ENCODE measurements at regions not wholly inside any gene's neighbourhood (a gene's known extent, or its start where the extent isn't known, plus 50 kb on each side); places are given as distances from the start of the nearest gene placed in this dataset.

DNA sequence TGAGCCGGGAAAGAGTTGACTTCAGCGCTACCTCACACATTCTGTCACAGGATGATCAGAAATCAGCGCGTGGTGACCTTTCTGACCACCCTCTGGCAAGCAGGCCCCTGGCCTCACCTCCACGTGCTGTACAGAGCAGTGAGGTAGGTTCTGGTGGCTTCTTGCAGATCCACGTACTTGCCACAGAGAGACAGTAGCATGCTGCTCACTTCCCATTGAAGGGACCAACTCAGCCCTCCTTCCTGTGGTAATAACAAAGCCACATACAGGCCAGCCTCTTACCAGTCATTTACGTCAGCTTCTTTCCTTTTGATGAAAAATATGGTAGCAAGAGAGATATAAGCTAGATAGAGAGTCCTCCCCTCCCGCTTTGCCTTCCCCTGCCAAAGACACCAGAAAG is 200.7 kb downstream of the CHRM3 start:
- Histone ChIP-seq H3K4me3 (ENCODE audit: control insufficient read depth in 2 of 3, extremely low read depth in 1 of 3, insufficient read depth in 2 of 3, low read depth in 1 of 3, low read length in 3 of 3) (no peak overlapping the region), H3K27me3 (ENCODE audit: control insufficient read depth, extremely low read depth, insufficient read depth, low read length) (no peaks in the 10 kb centered on the region), H4K20me1 (ENCODE audit: control insufficient read depth, extremely low read depth, insufficient read depth, low read length) (no peaks in the 10 kb centered on the region), H3K79me2 (ENCODE audit: control insufficient read depth, insufficient read depth, low read length) (no peaks in the 10 kb centered on the region), H3K9me1 (ENCODE audit: control insufficient read depth, extremely low read depth, insufficient read depth, low read length) (no peaks in the 10 kb centered on the region), H3K4me1 (ENCODE audit: control insufficient read depth, extremely low read depth, insufficient read depth, low read length) (no peaks in the 10 kb centered on the region), H3K36me3 (ENCODE audit: control insufficient read depth in 2 of 2, extremely low read depth in 1 of 2, insufficient read depth in 2 of 2, low read length in 2 of 2) (no peaks in the 10 kb centered on the region), H3K4me2 (ENCODE audit: control insufficient read depth, extremely low read depth, insufficient read depth, low read depth, low read length) (no peak overlapping the region), H3K9me3 (ENCODE audit: control insufficient read depth, low read depth, low read length) (no peaks in the 10 kb centered on the region), H3K27ac (ENCODE audit: control insufficient read depth, insufficient read depth, low read length) (no peak overlapping the region), H3K9ac (ENCODE audit: control insufficient read depth, extremely low read depth, insufficient read depth, low read length) (no peak overlapping the region), H2AFZ (ENCODE audit: control insufficient read depth, low read length) (no peak overlapping the region)
- FAIRE-seq (no peak), DNase-seq (ENCODE audit: low read depth, low spot score) (no peak)
- dilution Hi-C loops (cut with MboI; ENCODE audit: extremely low pct_ligation_motif_present, low sequenced_read_pairs), result no loop called here
- TF ChIP-seq, protein P1, sequence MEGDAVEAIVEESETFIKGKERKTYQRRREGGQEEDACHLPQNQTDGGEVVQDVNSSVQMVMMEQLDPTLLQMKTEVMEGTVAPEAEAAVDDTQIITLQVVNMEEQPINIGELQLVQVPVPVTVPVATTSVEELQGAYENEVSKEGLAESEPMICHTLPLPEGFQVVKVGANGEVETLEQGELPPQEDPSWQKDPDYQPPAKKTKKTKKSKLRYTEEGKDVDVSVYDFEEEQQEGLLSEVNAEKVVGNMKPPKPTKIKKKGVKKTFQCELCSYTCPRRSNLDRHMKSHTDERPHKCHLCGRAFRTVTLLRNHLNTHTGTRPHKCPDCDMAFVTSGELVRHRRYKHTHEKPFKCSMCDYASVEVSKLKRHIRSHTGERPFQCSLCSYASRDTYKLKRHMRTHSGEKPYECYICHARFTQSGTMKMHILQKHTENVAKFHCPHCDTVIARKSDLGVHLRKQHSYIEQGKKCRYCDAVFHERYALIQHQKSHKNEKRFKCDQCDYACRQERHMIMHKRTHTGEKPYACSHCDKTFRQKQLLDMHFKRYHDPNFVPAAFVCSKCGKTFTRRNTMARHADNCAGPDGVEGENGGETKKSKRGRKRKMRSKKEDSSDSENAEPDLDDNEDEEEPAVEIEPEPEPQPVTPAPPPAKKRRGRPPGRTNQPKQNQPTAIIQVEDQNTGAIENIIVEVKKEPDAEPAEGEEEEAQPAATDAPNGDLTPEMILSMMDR (optimal IDR thresholded peaks at IDR 0.05 in 1 of 3, IDR thresholded peaks at IDR 0.05 in 1 of 3, conservative IDR thresholded peaks at IDR 0.05 in 1 of 3; ENCODE audit: extremely low read depth in 1 of 3, insufficient read depth in 2 of 3, low read length in 3 of 3), result no peak
- no peak for TF ChIP-seq EZH2 (IDR thresholded peaks at IDR 0.05; ENCODE audit: low read length)

DNA sequence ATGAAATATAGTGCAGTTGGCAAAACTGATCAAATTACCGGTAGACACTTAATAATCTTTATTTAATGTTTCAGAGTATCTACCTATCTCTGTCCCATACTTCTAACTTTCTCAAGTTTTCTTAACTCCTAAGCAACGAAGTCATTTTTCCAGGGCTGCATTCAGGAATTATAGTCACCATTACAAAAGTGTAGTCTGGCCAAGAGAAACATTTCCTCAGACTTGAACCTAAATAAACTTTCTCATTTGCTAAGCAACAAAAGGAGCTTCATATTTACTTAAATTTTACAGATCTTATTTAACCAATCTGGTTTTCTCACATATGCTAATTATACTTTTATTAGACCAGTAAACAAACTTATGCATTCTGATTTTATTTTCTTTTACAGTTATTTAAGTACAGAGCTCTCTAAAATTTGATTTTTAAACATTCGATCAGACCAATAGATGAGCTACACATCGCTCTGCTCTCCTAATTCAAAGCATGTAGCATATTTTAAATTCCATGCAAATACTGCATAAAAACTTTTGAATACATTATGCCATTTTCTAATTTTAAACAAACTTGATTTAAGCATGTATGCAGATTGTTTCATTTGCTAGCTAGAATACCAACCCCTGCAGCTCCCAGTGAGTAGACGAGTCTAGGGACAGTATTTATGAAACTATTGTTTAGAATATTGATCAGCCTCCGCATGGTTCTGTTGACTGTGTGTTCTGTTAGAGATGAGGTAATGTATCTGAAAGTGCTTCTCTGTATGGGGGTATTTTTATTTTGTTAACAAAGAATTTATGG is 201.4 kb downstream of the CHRM3 start:
- H2AFZ ChIP-seq (ENCODE audit: control insufficient read depth, low read length), result no peak overlapping the region
- dilution Hi-C loops (cut with MboI; ENCODE audit: extremely low pct_ligation_motif_present, low sequenced_read_pairs), result no loop called here
- H3K9me3 ChIP-seq (ENCODE audit: control insufficient read depth, low read depth, low read length), result no peaks in the 10 kb centered on the region
- H3K4me1 ChIP-seq (ENCODE audit: control insufficient read depth, extremely low read depth, insufficient read depth, low read length), result no peaks in the 10 kb centered on the region
- H4K20me1 ChIP-seq (ENCODE audit: control insufficient read depth, extremely low read depth, insufficient read depth, low read length), result no peaks in the 10 kb centered on the region
- H3K9me1 ChIP-seq (ENCODE audit: control insufficient read depth, extremely low read depth, insufficient read depth, low read length), result no peaks in the 10 kb centered on the region
- no peak overlapping the region for H3K9ac ChIP-seq (ENCODE audit: control insufficient read depth, extremely low read depth, insufficient read depth, low read length)
- H3K4me3 ChIP-seq (ENCODE audit: control insufficient read depth in 2 of 3, extremely low read depth in 1 of 3, insufficient read depth in 2 of 3, low read depth in 1 of 3, low read length in 3 of 3), result no peak overlapping the region
- H3K27me3 ChIP-seq (ENCODE audit: control insufficient read depth, extremely low read depth, insufficient read depth, low read length), result no peaks in the 10 kb centered on the region
- TF ChIP-seq, protein P1 (optimal IDR thresholded peaks at IDR 0.05 in 1 of 3, IDR thresholded peaks at IDR 0.05 in 1 of 3, conservative IDR thresholded peaks at IDR 0.05 in 1 of 3; ENCODE audit: extremely low read depth in 1 of 3, insufficient read depth in 2 of 3, low read length in 3 of 3), result no peak
- TF ChIP-seq EZH2 (IDR thresholded peaks at IDR 0.05; ENCODE audit: low read length), result no peak
- no peaks in the 10 kb centered on the region for H3K79me2 ChIP-seq (ENCODE audit: control insufficient read depth, insufficient read depth, low read length)
- H3K27ac ChIP-seq (ENCODE audit: control insufficient read depth, insufficient read depth, low read length), result no peak overlapping the region
- FAIRE-seq, result no peak
- H3K36me3 ChIP-seq (ENCODE audit: control insufficient read depth in 2 of 2, extremely low read depth in 1 of 2, insufficient read depth in 2 of 2, low read length in 2 of 2), result no peaks in the 10 kb centered on the region
- no peak overlapping the region for H3K4me2 ChIP-seq (ENCODE audit: control insufficient read depth, extremely low read depth, insufficient read depth, low read depth, low read length)
- DNase-seq (ENCODE audit: low read depth, low spot score), result no peak

All from keratinocyte (primary cell).